GM21360 (cell line): ENCODE measurements at regions not wholly inside any gene's neighbourhood (a gene's known extent, or its start where the extent isn't known, plus 50 kb on each side); places are given as distances from the start of the nearest gene placed in this dataset.

ENCODE experiments used
- ATAC-seq: cut with Tn5 transposase; IDR thresholded peaks from one replicate; pipeline ENCODE4 v1.9.1; 2021; ENCODE audit warnings: mild to moderate bottlenecking, moderate library complexity; ENCODE audit not compliant: unreplicated experiment

DNA sequence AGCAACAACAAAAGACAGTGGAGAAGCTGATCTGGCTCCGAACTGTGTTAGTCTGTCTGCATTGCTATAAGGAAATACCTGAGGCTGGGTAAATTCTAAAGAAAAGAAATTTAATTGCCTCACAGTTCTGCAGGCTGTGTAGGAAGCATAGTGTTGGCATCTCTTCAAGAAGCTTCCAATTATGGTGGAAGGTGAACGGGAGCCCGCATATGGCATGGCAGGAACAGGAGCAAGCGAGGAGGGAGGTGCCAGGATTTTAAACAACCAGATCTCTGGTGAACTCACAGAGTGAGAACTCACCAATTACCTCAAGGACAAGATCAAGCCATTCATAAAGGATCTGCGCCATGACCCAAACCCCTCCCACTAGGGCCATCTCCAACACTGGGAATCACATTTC, 293.5 kb downstream of the SMOC2 start:
- ATAC-seq, result no peak

- no peak for ATAC-seq
Measured at GRCh38 chr6:168732676-168733075, 291.7 kb downstream of the SMOC2 start.

DNA sequence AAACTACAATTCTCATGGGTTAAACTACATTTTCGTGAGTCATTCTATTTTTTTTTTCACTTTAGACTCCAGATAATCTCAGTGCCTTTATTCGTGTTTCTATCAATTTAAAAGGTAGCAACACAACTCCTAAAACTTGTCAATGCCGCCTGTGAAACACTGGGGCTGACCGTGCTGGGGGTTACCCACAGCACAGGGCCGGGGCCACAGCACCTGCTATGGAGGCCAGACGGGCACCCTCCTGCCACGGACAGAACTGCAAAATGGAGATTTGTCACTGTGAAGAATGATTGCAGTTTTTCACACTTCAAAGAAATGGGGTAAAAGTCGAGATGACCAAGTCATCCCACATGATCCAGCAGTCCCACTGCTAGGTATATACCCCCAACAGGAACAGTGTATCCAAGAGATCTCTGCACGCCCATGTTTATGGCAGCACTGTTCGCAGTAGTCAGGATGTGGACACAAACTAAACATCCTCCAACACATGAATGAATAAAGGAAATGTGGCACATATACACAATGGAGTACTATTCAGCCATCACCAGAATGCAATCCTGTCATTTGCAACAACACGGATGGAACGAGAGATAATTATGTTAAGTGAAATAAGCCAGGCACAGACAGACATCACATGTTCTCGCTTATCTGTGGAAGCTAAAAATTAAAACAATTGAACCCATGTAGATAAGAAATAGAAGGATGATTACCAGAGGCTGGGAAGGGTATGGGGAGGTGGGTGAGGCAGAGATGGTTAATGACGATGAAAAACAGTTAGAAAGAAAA, 290.1 kb downstream of the SMOC2 start:
- no peak for ATAC-seq

DNA sequence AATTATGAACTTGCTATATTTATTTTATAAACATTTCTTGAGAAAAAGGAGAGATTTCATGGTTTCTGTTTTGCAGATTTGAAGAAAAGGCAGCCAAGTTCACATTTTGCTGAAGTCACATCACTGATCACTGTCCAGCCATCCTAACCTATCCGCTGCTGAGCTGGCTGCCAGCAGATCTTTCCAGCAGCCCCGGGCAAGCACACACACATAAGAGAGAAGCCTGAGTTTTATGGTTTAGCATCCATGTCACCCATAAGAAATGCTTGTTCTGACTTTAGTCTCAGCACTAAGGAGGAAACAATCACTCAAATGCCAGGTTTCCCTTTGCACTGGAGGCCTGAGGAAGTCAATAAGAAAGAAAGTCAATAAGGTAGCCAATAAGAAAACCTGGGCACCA, 287.1 kb downstream of the SMOC2 start:
- ATAC-seq, result no peak

- ATAC-seq, result no peak
Measured at GRCh38 chr6:168726312-168726856, 285.4 kb downstream of the SMOC2 start.

DNA sequence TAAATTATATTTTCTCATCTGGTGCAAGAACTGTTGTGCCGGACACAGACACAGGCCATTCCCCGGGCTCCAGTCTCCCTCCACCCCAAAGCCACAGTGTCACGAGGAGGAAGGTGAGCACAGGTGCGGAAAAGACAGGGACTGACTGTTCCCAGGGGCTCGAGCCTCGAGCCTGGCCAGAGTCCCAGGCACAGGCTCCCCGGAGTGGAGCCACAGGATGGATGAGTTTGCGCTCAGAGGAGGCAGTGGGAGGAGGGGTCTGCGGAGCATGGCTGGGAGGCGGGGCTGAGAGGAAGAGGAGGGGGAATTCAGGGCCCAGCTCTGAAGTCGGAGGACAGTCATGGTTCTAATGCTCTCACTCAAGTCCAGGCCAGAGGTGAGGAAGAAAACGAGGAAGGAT, 284.8 kb downstream of the SMOC2 start:
- no peak for ATAC-seq

- no peak for ATAC-seq
Measured at GRCh38 chr6:168724669-168725570, 283.9 kb downstream of the SMOC2 start.

GRCh38 chr6:168724033-168724432, 283.0 kb downstream of the SMOC2 start:
- ATAC-seq, result no peak

- ATAC-seq, result no peak
Measured at GRCh38 chr6:168722397-168722796, 281.4 kb downstream of the SMOC2 start.

DNA sequence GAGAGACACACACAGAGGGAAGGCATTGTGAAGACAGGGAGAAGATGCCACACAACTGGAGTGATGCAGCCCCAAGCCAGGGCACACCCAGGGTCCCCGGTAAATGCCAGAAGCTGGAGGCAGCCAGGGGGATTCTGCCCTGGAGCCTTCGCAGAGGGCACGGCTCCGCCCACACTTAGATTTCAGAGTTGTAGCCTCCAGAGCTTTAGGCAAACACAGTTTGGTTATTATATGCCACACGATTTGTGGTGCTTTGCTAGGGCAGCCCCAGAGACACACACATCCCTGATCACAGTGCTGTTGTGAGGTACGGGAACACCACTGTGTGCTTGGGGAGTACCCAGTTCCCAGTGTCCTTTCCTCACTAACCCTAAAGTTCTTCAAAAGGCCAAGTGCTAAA, 280.6 kb downstream of the SMOC2 start:
- ATAC-seq, result no peak

GRCh38 chr6:168719901-168720300, 278.9 kb downstream of the SMOC2 start:
- no peak for ATAC-seq

DNA sequence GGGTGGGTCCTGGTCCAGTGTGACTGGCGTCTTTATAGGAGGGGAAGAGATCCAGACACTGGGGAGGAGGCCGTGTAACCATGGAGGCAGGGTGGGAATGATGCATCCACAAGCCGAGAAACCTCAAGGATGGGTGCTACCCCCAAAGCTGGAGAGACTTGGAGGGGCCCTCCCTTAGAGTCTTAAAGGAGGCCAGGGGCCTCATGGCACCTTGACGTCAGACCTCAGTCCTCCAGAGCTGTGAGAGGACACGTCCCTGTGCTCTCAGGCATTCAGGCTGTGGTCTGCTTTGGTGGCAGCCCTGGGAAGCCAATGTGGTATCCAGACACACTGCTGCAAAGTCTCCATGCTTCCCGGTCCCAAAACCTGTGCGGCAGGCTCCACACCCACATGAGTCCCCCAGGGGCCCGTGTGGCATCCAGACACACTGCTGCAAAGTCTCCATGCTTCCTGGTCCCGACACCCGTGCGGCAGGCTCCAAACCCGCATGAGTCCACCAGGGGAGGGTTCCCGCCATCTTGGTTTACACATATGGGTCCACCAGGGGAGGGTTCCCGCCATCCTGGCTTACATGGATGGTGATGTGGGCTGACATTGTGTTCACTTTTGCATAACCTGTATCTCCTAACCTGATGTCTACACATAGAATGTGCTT, 278.0 kb downstream of the SMOC2 start:
- no peak for ATAC-seq
